ENCODE measurements at regions not wholly inside any gene's neighbourhood (a gene's known extent, or its start where the extent isn't known, plus 50 kb on each side); places are given as distances from the start of the nearest gene placed in this dataset.

GRCh38 chr5:114686356-114686755 is 324.5 kb downstream of the KCNN2 start:
- H3K27me3 ChIP-seq (ENCODE audit: control insufficient read depth in 1 of 2, insufficient read depth in 2 of 2, low read length in 1 of 2) = no peaks in the 10 kb centered on the region
- H3K9me3 ChIP-seq (ENCODE audit: control insufficient read depth, low read length) = no peaks in the 10 kb centered on the region
- no peak for DNase-seq
- no peak overlapping the region for H3K27ac ChIP-seq (ENCODE audit: low read depth in 1 of 2, low read length in 2 of 2)
- no peak for ATAC-seq (ENCODE audit: low FRiP score)
- no peaks in the 10 kb centered on the region for H3K4me1 ChIP-seq (ENCODE audit: control insufficient read depth in 1 of 2, insufficient read depth in 2 of 2, low read length in 2 of 2)
- no peak overlapping the region for H3K4me3 ChIP-seq (ENCODE audit: low read length in 2 of 2)
- no peaks in the 10 kb centered on the region for H3K36me3 ChIP-seq (ENCODE audit: control insufficient read depth in 1 of 2, insufficient read depth in 2 of 2, low read length in 1 of 2)
- intact Hi-C loops (cut with DNase I) = no loop called here
- 56% methylated on average over 1 of the region's 1 CpG for WGBS, 2 donors

- WGBS, 2 donors = 47 to 59% methylated on average over 1 of the region's 1 CpG
- intact Hi-C loops (cut with DNase I) = no loop called here
- Histone ChIP-seq H3K36me3 (ENCODE audit: control insufficient read depth in 1 of 2, insufficient read depth in 2 of 2, low read length in 1 of 2) (no peaks in the 10 kb centered on the region), H3K27ac (ENCODE audit: low read depth in 1 of 2, low read length in 2 of 2) (no peak overlapping the region), H3K4me1 (ENCODE audit: control insufficient read depth in 1 of 2, insufficient read depth in 2 of 2, low read length in 2 of 2) (no peaks in the 10 kb centered on the region), H3K27me3 (ENCODE audit: control insufficient read depth in 1 of 2, insufficient read depth in 2 of 2, low read length in 1 of 2) (no peaks in the 10 kb centered on the region), H3K9me3 (ENCODE audit: control insufficient read depth, low read length) (no peaks in the 10 kb centered on the region), H3K4me3 (ENCODE audit: low read length in 2 of 2) (no peak overlapping the region)
- no peak for ATAC-seq (ENCODE audit: low FRiP score)
- DNase-seq = no peak
These were observed 316.9 kb downstream of the KCNN2 start for GRCh38 chr5:114678778-114679177.

- no peak overlapping the region for H3K27ac ChIP-seq (ENCODE audit: low read depth in 1 of 2, low read length in 2 of 2)
- H3K27me3 ChIP-seq (ENCODE audit: control insufficient read depth in 1 of 2, insufficient read depth in 2 of 2, low read length in 1 of 2) = peaks cover 0 to 2% of the 10 kb centered on the region in 2 donors
- no peaks in the 10 kb centered on the region for H3K4me1 ChIP-seq (ENCODE audit: control insufficient read depth in 1 of 2, insufficient read depth in 2 of 2, low read length in 2 of 2)
- no peaks in the 10 kb centered on the region for H3K9me3 ChIP-seq (ENCODE audit: control insufficient read depth, low read length)
- H3K4me3 ChIP-seq (ENCODE audit: low read length in 2 of 2) = no peak overlapping the region
- H3K36me3 ChIP-seq (ENCODE audit: control insufficient read depth in 1 of 2, insufficient read depth in 2 of 2, low read length in 1 of 2) = no peaks in the 10 kb centered on the region
- DNase-seq (no peak), ATAC-seq (ENCODE audit: low FRiP score) (peak; percentile 33)
- intact Hi-C loops (cut with DNase I) = no loop called here
- WGBS, 2 donors = 44 to 51% methylated on average over 2 of the region's 2 CpGs
These were observed 303.7 kb downstream of the KCNN2 start for GRCh38 chr5:114665551-114665950.

- ATAC-seq (ENCODE audit: low FRiP score) (no peak), DNase-seq (no peak)
- no peak overlapping the region for H3K4me3 ChIP-seq (ENCODE audit: low read length in 2 of 2)
- H3K27ac ChIP-seq (ENCODE audit: low read depth in 1 of 2, low read length in 2 of 2) = no peak overlapping the region
- H3K4me1 ChIP-seq (ENCODE audit: control insufficient read depth in 1 of 2, insufficient read depth in 2 of 2, low read length in 2 of 2) = no peaks in the 10 kb centered on the region
- H3K9me3 ChIP-seq (ENCODE audit: control insufficient read depth, low read length) = no peaks in the 10 kb centered on the region
- H3K27me3 ChIP-seq (ENCODE audit: control insufficient read depth in 1 of 2, insufficient read depth in 2 of 2, low read length in 1 of 2) = peaks cover 0 to 2% of the 10 kb centered on the region in 2 donors
- H3K36me3 ChIP-seq (ENCODE audit: control insufficient read depth in 1 of 2, insufficient read depth in 2 of 2, low read length in 1 of 2) = no peaks in the 10 kb centered on the region
- intact Hi-C loops (cut with DNase I) = no loop called here
- WGBS, 2 donors = 90 to 97% methylated on average over 1 of the region's 1 CpG
These were observed 298.9 kb downstream of the KCNN2 start for GRCh38 chr5:114660791-114661190.

- Histone ChIP-seq H3K4me1 (ENCODE audit: control insufficient read depth in 1 of 2, insufficient read depth in 2 of 2, low read length in 2 of 2) (no peaks in the 10 kb centered on the region), H3K27me3 (ENCODE audit: control insufficient read depth in 1 of 2, insufficient read depth in 2 of 2, low read length in 1 of 2) (no peaks in the 10 kb centered on the region), H3K9me3 (ENCODE audit: control insufficient read depth, low read length) (no peaks in the 10 kb centered on the region), H3K27ac (ENCODE audit: low read depth in 1 of 2, low read length in 2 of 2) (no peak overlapping the region), H3K36me3 (ENCODE audit: control insufficient read depth in 1 of 2, insufficient read depth in 2 of 2, low read length in 1 of 2) (no peaks in the 10 kb centered on the region), H3K4me3 (ENCODE audit: low read length in 2 of 2) (no peak overlapping the region)
- intact Hi-C loops (cut with DNase I) = no loop called here
- 18 to 20% methylated on average over 1 of the region's 1 CpG for WGBS, 2 donors
- DNase-seq (no peak), ATAC-seq (ENCODE audit: low FRiP score) (no peak)
These were observed 296.3 kb downstream of the KCNN2 start for GRCh38 chr5:114658194-114658593.

- no peak for ATAC-seq (ENCODE audit: low FRiP score)
- Histone ChIP-seq H3K9me3 (ENCODE audit: control insufficient read depth, low read length) (no peaks in the 10 kb centered on the region), H3K4me1 (ENCODE audit: control insufficient read depth in 1 of 2, insufficient read depth in 2 of 2, low read length in 2 of 2) (no peaks in the 10 kb centered on the region), H3K27me3 (ENCODE audit: control insufficient read depth in 1 of 2, insufficient read depth in 2 of 2, low read length in 1 of 2) (no peaks in the 10 kb centered on the region), H3K27ac (ENCODE audit: low read depth in 1 of 2, low read length in 2 of 2) (no peak overlapping the region), H3K4me3 (ENCODE audit: low read length in 2 of 2) (no peak overlapping the region), H3K36me3 (ENCODE audit: control insufficient read depth in 1 of 2, insufficient read depth in 2 of 2, low read length in 1 of 2) (no peaks in the 10 kb centered on the region)
- DNase-seq = no peak
- intact Hi-C loops (cut with DNase I) = no loop called here
- 66 to 72% methylated on average over 6 of the region's 6 CpGs for WGBS, 2 donors
These were observed 295.7 kb downstream of the KCNN2 start for GRCh38 chr5:114657342-114658130.

- Histone ChIP-seq H3K36me3 (ENCODE audit: control insufficient read depth in 1 of 2, insufficient read depth in 2 of 2, low read length in 1 of 2) (no peaks in the 10 kb centered on the region), H3K4me1 (ENCODE audit: control insufficient read depth in 1 of 2, insufficient read depth in 2 of 2, low read length in 2 of 2) (no peaks in the 10 kb centered on the region), H3K9me3 (ENCODE audit: control insufficient read depth, low read length) (no peaks in the 10 kb centered on the region), H3K4me3 (ENCODE audit: low read length in 2 of 2) (no peak overlapping the region), H3K27ac (ENCODE audit: low read depth in 1 of 2, low read length in 2 of 2) (no peak overlapping the region), H3K27me3 (ENCODE audit: control insufficient read depth in 1 of 2, insufficient read depth in 2 of 2, low read length in 1 of 2) (no peaks in the 10 kb centered on the region)
- WGBS, 2 donors = 76 to 92% methylated on average over 1 of the region's 1 CpG
- intact Hi-C loops (cut with DNase I) = no loop called here
- DNase-seq = no peak
- no peak for ATAC-seq (ENCODE audit: low FRiP score)
These were observed 288.0 kb downstream of the KCNN2 start for GRCh38 chr5:114649878-114650277.

GRCh38 chr5:114648940-114649339 is 287.1 kb downstream of the KCNN2 start:
- H3K27me3 ChIP-seq (ENCODE audit: control insufficient read depth in 1 of 2, insufficient read depth in 2 of 2, low read length in 1 of 2) = no peaks in the 10 kb centered on the region
- H3K4me3 ChIP-seq (ENCODE audit: low read length in 2 of 2) = no peak overlapping the region
- no peak overlapping the region for H3K27ac ChIP-seq (ENCODE audit: low read depth in 1 of 2, low read length in 2 of 2)
- DNase-seq (no peak), ATAC-seq (ENCODE audit: low FRiP score) (no peak)
- no peaks in the 10 kb centered on the region for H3K9me3 ChIP-seq (ENCODE audit: control insufficient read depth, low read length)
- H3K36me3 ChIP-seq (ENCODE audit: control insufficient read depth in 1 of 2, insufficient read depth in 2 of 2, low read length in 1 of 2) = no peaks in the 10 kb centered on the region
- H3K4me1 ChIP-seq (ENCODE audit: control insufficient read depth in 1 of 2, insufficient read depth in 2 of 2, low read length in 2 of 2) = no peaks in the 10 kb centered on the region
- WGBS, 2 donors = 87 to 88% methylated on average over 2 of the region's 2 CpGs
- intact Hi-C loops (cut with DNase I) = no loop called here

- intact Hi-C loops (cut with DNase I) = no loop called here
- no peaks in the 10 kb centered on the region for H3K36me3 ChIP-seq (ENCODE audit: control insufficient read depth in 1 of 2, insufficient read depth in 2 of 2, low read length in 1 of 2)
- H3K27me3 ChIP-seq (ENCODE audit: control insufficient read depth in 1 of 2, insufficient read depth in 2 of 2, low read length in 1 of 2) = no peaks in the 10 kb centered on the region
- H3K4me3 ChIP-seq (ENCODE audit: low read length in 2 of 2) = no peak overlapping the region
- no peak for ATAC-seq (ENCODE audit: low FRiP score)
- no peak overlapping the region for H3K27ac ChIP-seq (ENCODE audit: low read depth in 1 of 2, low read length in 2 of 2)
- H3K9me3 ChIP-seq (ENCODE audit: control insufficient read depth, low read length) = no peaks in the 10 kb centered on the region
- DNase-seq = no peak
- H3K4me1 ChIP-seq (ENCODE audit: control insufficient read depth in 1 of 2, insufficient read depth in 2 of 2, low read length in 2 of 2) = no peaks in the 10 kb centered on the region
These were observed 282.7 kb downstream of the KCNN2 start for GRCh38 chr5:114644576-114644975.

Measured in aorta (tissue), 5 donors.